ENCODE measurements at regions not wholly inside any gene's neighbourhood (a gene's known extent, or its start where the extent isn't known, plus 50 kb on each side); places are given as distances from the start of the nearest gene placed in this dataset.

DNA sequence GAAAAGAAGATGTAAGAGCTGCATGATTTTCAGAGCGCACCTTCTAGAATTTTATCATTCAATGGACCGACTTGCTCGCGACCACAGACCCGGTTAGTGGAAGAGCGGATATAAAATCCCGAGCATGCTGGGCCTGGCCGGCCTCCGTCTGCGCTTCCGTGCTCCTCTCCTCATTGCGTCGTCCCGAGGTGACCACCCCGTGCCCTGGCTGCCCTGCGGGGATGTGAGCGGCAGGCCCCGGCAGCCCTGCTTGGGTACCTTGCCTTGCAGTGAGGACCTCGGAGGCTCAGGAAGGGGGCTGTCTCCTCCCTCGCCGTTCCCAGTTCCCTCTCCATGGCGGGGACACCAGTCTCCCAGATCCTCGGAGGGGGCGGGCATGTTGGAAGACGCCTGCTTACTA, 330.9 kb upstream of the SHH start:
- in situ Hi-C loops (cut with HindIII; ENCODE audit: low pct_ligation_motif_present, low pct_unique_long_range_greater_than_20kb, low sequenced_read_pairs), result no loop called here
- DNase-seq, result no peak

DNA sequence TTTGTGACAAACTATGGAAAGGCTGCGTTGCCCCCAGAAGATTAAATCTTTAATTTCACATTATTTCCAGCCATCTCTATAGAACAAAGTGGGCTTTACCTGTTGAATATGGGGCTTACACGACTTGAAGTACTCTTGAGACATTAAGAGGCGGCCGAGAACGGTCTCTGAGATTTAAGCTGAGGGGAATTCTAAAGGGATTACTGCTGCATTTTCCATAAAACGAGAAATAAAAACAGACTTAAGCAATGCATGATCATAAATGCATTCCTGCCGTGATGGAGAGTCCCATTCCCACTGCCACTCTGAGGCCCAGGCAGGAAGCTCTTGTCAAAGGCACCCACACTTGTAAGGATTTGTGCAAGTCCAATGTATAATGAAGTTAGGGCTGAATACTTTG, 329.7 kb upstream of the SHH start:
- in situ Hi-C loops (cut with HindIII; ENCODE audit: low pct_ligation_motif_present, low pct_unique_long_range_greater_than_20kb, low sequenced_read_pairs), result no loop called here
- no peak for DNase-seq

DNA sequence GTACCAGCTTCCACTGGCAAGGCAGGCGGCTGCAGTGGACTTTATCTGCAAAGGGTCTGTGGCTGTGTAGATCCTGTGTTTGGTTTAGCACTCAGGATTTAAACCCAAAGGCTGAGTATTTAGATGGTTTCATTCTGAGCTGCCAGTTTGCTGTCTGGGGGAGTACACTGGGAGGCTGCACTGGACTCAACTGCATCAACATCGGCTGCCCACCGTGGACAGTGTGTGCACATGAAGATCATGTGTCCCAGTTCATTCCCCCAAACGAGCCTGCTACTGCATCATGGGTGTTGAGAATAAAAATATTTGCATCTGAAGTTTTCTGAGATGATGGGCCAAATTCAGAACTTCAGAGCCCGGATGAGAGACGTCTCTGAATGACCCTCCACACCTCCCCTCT, 328.6 kb upstream of the SHH start:
- in situ Hi-C loops (cut with HindIII; ENCODE audit: low pct_ligation_motif_present, low pct_unique_long_range_greater_than_20kb, low sequenced_read_pairs), result no loop called here

DNA sequence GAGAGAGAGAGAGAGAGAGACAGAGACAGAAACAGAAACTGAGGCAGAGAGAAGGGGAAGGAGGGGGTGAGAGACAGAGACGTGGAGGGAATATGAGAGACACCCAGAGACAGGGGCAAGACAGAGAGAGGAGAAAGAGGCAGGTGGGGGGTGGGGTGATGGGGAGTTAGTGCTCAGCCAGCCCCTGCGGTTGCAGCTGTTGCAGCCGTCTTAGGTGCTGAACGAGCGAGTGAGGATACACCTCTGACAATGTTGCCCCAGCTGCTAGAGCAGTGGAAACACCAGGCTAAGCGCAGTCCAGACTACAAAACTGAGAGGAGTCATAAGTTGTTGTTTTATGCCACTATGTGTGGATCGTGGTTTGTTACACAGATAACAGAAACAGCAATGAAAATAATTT, 328.2 kb upstream of the SHH start:
- no peak for DNase-seq
- in situ Hi-C loops (cut with HindIII; ENCODE audit: low pct_ligation_motif_present, low pct_unique_long_range_greater_than_20kb, low sequenced_read_pairs), result no loop called here

More for the DNA sequence above, 328.6 kb upstream of the SHH start:
- no peak for DNase-seq

DNA sequence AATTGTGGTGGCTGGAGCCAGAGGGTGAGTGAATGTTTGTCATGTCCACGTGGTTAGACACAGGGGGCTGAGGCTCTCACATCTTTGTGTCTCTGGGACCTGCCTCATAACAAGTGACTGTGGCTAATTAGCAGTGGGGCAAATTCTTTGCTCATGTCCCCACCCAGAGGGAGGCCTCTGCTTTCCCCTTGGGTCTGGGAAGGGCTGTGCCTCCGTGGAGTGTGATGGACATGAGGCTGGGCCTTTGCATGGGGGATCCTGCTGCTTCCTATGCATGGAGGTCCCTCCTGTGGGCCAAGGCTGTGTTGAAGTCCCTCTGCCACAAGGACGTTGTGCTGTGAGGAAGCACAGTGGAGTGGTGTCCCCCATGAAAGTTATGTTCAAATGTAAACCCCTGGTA, 327.4 kb upstream of the SHH start:
- in situ Hi-C loops (cut with HindIII; ENCODE audit: low pct_ligation_motif_present, low pct_unique_long_range_greater_than_20kb, low sequenced_read_pairs), result no loop called here
- DNase-seq, result no peak

DNA sequence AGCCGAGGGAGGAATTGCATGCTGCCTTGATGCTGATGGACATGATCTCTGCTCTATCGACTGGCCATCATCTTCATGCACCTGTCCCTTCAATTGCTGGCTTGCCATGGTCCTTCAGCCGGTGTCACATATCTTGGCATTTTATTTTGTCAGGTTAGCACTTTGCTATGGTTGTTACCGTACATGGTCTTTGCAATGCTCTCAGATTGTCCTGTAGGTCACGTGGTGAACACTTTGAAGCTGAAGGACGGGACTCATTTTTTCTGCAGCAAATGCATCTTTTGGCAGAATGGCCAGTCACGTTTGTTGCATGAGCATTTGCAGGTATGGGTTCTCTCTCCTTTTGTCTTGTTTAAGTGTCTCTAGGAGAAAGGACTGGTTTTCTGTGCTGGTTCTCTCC, 326.8 kb upstream of the SHH start:
- in situ Hi-C loops (cut with HindIII; ENCODE audit: low pct_ligation_motif_present, low pct_unique_long_range_greater_than_20kb, low sequenced_read_pairs), result no loop called here
- no peak for DNase-seq

DNA sequence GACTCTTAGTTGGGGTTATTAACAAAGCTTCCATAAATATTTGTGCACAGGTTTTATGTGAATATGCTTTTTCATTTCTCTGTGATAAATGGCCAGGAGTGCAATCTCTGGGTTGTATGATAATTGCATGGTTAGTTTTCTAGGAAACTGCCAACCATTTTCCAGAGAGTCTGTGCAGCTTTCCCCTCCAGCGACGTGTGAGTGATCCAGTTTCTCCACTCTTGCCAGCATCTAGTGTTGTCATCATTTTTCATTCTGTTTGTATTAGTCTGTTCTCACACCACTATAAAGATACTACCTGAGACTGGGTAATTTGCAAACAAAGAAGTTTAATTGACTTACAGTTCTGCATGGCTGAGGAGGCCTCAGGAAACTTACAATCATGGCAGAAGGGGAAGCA, 319.6 kb upstream of the SHH start:
- in situ Hi-C loops (cut with HindIII; ENCODE audit: low pct_ligation_motif_present, low pct_unique_long_range_greater_than_20kb, low sequenced_read_pairs), result no loop called here
- DNase-seq, result no peak

DNA sequence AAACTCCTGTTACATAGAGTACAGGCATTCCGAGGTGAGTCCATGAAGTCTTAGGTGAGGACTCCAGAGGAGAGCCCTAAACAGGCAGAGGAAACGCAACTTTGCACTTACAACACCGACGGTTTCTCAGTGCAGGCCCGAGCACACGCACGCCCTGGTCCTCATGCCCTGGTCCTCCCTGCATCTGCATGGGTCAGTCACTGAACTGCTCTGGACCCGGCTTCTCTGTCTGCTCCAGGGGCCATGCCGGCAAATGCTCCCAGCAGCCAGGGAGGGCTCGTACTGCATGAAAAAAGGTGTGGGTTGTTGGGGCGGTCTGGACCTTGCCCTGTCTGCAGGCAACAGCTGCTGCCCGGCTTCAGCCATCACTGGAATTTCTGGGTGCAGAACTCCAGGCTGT, 317.3 kb upstream of the SHH start:
- no peak for DNase-seq
- in situ Hi-C loops (cut with HindIII; ENCODE audit: low pct_ligation_motif_present, low pct_unique_long_range_greater_than_20kb, low sequenced_read_pairs), result no loop called here

DNA sequence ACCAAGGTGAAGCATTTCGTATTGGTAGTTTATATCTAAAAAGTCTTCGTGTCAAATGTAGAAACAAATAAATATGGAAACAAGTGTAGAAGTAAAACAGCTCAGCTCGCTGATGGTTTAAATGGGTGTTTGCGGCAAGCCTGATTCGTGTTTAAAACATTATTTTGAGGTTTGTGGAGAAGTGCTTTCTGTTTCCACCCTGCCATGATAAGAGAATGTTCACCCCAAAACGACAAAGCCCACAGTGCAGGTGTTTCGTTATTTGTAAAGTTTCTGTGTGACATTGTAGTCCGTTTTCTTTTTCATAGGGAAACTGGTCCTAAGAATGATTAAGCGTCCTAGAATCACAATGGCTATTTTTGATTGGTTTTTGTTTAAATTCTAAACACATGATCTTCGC, 316.2 kb upstream of the SHH start:
- no peak for DNase-seq
- in situ Hi-C loops (cut with HindIII; ENCODE audit: low pct_ligation_motif_present, low pct_unique_long_range_greater_than_20kb, low sequenced_read_pairs), result no loop called here

DNA sequence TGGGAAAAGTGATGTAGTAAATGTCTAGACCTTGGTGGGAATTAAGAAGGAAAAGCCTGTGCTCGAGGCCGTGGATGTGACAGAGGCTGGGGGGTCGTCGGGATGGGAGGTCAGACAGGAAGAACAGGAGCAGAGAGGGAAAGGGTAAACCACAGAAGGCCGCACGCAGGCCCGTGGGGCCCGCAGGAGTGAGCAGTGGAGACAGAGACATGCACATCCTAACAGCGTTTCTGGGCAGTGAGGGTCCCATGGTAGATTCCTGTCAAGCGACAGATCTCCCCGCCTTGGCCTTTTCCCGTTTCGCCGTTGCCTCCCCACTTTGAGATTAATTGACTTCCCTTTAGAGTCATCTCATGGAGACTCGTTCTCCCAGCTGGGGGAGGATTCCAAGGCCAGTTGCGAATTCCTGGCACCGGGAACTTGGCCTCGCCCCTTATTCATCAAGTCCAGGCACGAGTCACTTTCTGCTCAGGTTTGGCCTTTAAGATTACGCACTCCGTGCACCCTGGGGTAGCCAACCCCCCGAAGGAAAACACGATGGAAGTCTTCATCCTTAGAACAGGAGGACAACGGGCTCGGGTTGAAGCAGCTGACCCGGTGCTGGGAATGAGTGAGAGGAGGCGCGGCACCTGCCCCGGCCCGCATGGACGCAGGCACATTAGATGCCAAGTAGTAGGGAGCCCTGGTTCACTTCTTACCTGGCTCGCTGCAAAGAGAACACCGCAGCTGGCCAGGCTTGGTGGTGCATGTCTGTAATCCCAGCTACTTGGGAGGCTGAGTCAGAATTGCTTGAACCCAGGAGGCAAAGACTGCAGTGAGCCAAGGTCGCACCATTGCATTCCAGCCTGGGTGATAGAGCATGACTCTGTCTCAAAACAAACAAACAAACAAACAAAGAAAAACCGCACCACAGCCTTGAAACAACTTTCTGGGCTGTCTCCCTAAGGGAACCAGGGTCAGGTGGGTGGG, 315.2 kb upstream of the SHH start:
- no peak for DNase-seq
- in situ Hi-C loops (cut with HindIII; ENCODE audit: low pct_ligation_motif_present, low pct_unique_long_range_greater_than_20kb, low sequenced_read_pairs), result no loop called here

DNA sequence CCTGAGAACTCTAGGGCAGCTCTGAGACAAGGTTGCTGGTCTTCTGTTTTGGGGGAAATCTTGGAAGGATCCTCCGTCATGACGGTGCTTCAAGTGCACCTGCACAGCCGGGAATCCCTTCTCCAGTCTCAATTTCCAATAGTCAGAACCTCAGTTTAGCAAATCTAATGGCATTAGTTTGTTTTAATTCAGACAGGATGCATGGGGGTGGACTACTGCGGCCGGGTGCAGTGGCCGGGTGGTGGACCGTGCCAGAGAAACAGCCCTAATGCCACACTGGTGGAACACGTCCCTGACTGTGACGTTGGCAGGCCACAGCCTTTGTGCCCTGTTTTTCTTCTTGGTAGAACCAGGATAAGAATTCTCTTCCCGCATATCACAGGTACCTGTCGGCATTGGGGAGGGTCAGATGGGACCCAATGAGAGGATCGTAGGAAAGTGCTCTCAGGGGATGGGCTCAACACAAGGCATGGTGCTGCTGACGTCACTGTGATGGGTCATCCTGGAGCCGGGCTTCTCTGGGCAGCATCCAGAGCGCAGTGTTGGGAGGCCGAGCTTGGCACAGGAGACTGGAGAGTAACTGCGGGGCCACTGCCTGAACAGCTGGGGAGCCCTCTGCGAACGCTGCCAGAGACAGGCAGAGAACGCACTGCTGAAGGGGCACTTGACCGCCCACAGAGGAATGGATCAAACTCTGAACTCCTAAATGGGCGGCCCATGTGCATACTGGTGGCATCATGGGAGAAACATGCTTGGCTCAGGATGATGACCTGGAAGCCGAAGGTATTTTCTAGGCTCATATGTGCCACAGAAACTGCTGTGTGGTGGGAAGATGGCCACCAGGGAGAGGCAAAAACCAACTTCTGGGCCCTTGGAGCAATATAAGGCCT, 313.8 kb upstream of the SHH start:
- in situ Hi-C loops (cut with HindIII; ENCODE audit: low pct_ligation_motif_present, low pct_unique_long_range_greater_than_20kb, low sequenced_read_pairs), result no loop called here

DNA sequence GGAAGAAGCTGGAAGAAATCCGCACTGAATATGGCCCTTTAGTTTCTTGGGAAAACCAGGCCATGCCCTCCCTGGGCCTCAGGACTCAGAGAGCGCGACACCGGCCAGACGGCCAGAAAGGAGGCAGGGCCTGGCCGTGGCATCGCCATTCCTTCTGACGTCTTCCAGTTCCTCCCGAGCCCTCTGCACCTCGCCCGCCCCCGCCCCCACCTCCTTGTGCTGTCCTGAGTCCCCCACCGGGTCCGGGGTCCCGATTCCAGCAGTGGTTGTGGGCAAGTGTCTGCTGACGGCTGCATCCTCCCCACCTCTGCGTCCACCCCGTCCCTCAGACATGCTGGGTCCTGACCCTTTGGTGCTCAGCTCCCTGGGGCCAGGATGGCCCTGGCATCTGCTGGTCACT, 312.1 kb upstream of the SHH start:
- in situ Hi-C loops (cut with HindIII; ENCODE audit: low pct_ligation_motif_present, low pct_unique_long_range_greater_than_20kb, low sequenced_read_pairs), result no loop called here
- no peak for DNase-seq

More for the DNA sequence above, 313.8 kb upstream of the SHH start:
- no peak for DNase-seq

DNA sequence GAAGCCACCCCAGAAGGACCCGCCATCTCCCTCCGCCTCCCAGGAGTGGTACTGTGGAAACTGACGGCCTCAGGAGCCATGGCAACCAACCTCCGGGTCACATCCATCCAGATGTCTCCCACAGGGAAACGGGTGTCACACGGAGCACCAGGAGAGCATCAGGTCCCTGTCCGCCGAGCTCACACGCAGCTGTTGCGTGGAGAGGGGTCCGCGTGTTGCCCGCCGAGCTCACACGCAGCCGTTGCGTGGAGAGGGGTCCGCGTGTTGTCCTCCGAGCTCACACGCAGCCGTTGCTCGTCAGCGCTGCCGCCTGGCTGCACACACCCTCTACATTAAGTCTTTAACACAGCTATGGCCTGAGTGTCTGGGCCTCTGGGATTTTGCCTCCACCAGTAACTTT, 311.1 kb upstream of the SHH start:
- in situ Hi-C loops (cut with HindIII; ENCODE audit: low pct_ligation_motif_present, low pct_unique_long_range_greater_than_20kb, low sequenced_read_pairs), result no loop called here
- no peak for DNase-seq

DNA sequence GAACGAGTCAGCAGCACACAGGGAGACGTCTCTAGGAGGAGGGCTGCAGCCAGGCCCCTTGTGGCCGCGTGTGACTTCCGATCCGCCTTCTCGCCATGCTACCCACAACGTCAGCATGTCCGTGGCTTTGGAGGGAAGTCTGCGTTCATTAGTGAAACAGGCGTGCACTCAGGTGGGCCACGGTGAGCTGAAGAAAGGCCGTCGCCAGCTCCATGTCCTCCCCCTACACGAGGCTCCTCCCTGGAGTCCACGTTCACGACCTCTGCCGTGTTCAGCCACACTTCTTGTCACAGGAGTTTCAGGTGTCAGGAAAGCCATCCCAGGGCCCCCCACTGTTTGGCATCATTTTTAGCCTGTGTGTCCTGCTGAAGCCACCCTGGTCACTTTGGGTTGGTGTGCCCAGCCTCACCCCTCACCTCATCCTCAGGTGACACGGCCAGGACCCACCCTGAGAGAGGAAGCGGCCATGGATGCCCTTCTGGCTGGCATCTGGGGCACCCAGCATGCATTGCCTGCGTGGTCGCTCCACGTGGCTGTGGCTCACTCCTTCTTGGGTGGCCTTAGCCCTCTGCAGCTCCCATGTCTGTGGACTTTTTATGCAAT, 310.6 kb upstream of the SHH start:
- no peak for DNase-seq
- in situ Hi-C loops (cut with HindIII; ENCODE audit: low pct_ligation_motif_present, low pct_unique_long_range_greater_than_20kb, low sequenced_read_pairs), result no loop called here

DNA sequence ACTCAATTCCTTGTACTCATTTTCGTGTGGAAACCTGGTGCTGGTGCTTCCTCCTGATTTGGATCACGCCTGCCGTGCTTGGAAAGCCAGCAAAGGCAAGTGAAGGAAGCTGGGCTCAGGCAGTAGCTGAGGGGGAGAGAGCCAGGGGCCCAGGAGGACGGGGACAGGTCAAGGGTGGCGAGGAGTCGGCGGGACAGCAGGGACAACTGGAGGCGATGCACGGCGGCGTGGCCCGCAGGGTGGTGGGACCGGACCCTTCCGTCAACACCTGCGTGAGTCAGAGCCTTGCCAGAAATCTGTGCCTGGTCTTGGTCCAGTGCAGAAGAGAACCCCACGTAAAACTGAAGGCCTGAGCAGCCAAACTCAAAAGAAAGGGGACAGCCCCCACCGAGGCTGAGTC, 309.7 kb upstream of the SHH start:
- in situ Hi-C loops (cut with HindIII; ENCODE audit: low pct_ligation_motif_present, low pct_unique_long_range_greater_than_20kb, low sequenced_read_pairs), result no loop called here
- no peak for DNase-seq

DNA sequence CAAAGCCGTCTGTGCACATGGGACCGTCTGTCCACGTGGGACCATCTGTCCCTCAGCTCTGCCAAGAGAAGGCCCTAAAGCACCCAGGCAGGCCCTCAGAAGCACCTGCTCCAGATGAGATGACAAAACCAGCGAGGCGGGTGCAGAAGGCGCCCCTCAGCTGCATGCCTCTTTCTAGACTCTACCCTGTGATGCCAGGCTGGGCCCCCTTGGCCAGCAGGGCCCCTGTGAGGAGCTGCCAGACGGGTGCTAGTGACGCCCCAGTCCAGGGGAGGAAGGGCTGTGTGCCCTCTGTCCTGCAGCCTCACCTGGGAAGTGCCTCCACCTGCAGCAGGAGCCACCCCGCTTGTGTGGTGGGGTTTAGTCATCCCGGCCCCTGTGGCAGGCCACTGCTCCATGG, 309.2 kb upstream of the SHH start:
- DNase-seq, result no peak
- in situ Hi-C loops (cut with HindIII; ENCODE audit: low pct_ligation_motif_present, low pct_unique_long_range_greater_than_20kb, low sequenced_read_pairs), result no loop called here

DNA sequence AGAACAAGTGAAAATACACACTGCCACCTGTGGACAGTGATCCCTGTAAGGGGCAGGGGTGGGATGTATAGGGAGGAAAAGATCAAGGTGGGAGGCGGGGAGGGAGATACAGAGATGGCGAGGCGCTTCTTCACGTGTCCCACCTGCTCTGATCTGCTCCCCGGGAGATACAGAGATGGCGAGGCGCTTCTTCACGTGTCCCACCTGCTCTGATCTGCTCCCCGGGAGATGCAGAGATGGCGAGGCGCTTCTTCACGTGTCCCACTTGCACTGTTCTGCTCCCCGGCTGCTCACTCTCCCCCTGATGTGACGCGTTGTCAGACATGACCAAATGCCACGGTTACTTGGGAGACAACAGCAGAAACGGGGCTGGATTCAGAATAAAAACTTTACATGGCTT, 308.3 kb upstream of the SHH start:
- DNase-seq, result no peak
- in situ Hi-C loops (cut with HindIII; ENCODE audit: low pct_ligation_motif_present, low pct_unique_long_range_greater_than_20kb, low sequenced_read_pairs), result no loop called here

DNA sequence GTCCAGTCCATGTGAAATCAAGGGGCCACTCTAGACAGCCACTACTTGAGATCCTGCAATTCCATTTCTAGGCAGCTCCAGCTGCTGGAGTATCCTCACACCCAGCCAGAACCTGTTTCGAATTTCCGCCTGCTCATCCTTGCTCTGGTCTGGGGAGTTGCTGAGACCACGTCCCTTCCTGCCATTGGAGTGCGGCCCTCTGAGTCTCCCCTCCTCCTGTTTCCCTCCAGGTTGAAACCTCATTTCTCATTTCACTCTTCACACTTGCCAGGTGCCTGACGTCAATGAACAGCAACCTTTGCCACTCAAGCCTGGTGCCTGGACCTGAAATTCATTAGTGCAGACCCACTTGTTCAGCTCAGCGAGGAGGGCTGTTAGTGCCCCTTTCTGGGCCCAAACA, 307.5 kb upstream of the SHH start:
- DNase-seq, result no peak
- in situ Hi-C loops (cut with HindIII; ENCODE audit: low pct_ligation_motif_present, low pct_unique_long_range_greater_than_20kb, low sequenced_read_pairs), result no loop called here

DNA sequence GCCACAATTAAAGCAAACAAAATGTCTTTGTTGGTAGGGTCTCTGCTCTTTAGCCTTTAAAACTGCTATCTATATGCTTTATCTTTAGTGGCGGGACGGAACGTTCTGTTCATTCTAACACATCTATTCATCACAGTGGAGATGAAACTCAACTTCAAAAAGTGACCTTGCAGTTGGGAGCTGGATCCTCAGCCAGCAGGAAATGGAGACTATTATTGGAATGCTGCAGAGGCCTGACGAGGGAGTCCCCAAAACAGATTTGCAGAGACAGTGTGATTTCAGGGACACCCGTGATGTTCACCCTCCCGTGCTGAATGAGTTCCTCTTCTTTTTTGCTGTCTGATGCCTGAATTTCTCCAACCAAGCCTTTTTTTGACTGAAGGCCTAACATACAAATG, 306.0 kb upstream of the SHH start:
- in situ Hi-C loops (cut with HindIII; ENCODE audit: low pct_ligation_motif_present, low pct_unique_long_range_greater_than_20kb, low sequenced_read_pairs), result no loop called here
- no peak for DNase-seq

Data from ACHN (cell line).